HG03066 (cell line): ENCODE measurements at regions not wholly inside any gene's neighbourhood (a gene's known extent, or its start where the extent isn't known, plus 50 kb on each side); places are given as distances from the start of the nearest gene placed in this dataset.

Experiments used
- ATAC-seq: cut with Tn5 transposase; IDR thresholded peaks from one replicate; pipeline ENCODE4 v1.9.1; 2021; ENCODE audit warnings: low read depth; ENCODE audit not compliant: unreplicated experiment

GRCh38 chr6:1514078-1514477 lies 95.6 kb upstream of the FOXC1 start:
- no peak for ATAC-seq

GRCh38 chr6:1515280-1515679 lies 94.4 kb upstream of the FOXC1 start:
- no peak for ATAC-seq

GRCh38 chr6:1515781-1516180 lies 93.9 kb upstream of the FOXC1 start:
- ATAC-seq = no peak

GRCh38 chr6:1516742-1517520 lies 92.8 kb upstream of the FOXC1 start:
- no peak for ATAC-seq

- ATAC-seq = no peak
These were observed 90.9 kb upstream of the FOXC1 start for GRCh38 chr6:1518855-1519254.

GRCh38 chr6:1519597-1519996 lies 90.1 kb upstream of the FOXC1 start:
- no peak for ATAC-seq

- ATAC-seq = no peak
These were observed 86.9 kb upstream of the FOXC1 start for GRCh38 chr6:1522779-1523178.

GRCh38 chr6:1524040-1524480 lies 85.7 kb upstream of the FOXC1 start:
- no peak for ATAC-seq

- ATAC-seq = no peak
These were observed 84.2 kb upstream of the FOXC1 start for GRCh38 chr6:1525364-1526038.

- no peak for ATAC-seq
These were observed 83.2 kb upstream of the FOXC1 start for GRCh38 chr6:1526398-1527072.

- no peak for ATAC-seq
These were observed 82.7 kb upstream of the FOXC1 start for GRCh38 chr6:1527073-1527457.

GRCh38 chr6:1535295-1535694 lies 74.4 kb upstream of the FOXC1 start:
- no peak for ATAC-seq

GRCh38 chr6:1536526-1537429 lies 72.9 kb upstream of the FOXC1 start:
- no peak for ATAC-seq

- ATAC-seq = no peak
These were observed 71.3 kb upstream of the FOXC1 start for GRCh38 chr6:1538369-1538768.

GRCh38 chr6:1538810-1539478 lies 70.8 kb upstream of the FOXC1 start:
- no peak for ATAC-seq

GRCh38 chr6:1540864-1541521 lies 68.7 kb upstream of the FOXC1 start:
- ATAC-seq = no peak

- no peak for ATAC-seq
These were observed 67.4 kb upstream of the FOXC1 start for GRCh38 chr6:1542335-1542734.

GRCh38 chr6:1542764-1543163 lies 67.0 kb upstream of the FOXC1 start:
- no peak for ATAC-seq

GRCh38 chr6:1544000-1544399 lies 65.7 kb upstream of the FOXC1 start:
- no peak for ATAC-seq

- ATAC-seq = no peak
These were observed 65.1 kb upstream of the FOXC1 start for GRCh38 chr6:1544603-1545002.
